ENCODE measurements at regions not wholly inside any gene's neighbourhood (a gene's known extent, or its start where the extent isn't known, plus 50 kb on each side); places are given as distances from the start of the nearest gene placed in this dataset.

- Histone ChIP-seq H3K9me3 (ENCODE audit: control extremely low read depth in 1 of 3, control insufficient read depth in 2 of 3, insufficient read depth in 1 of 3, low read length in 2 of 3) (no peaks in the 10 kb centered on the region), H3K4me1 (ENCODE audit: control insufficient read depth in 2 of 2, insufficient read depth in 2 of 2, low read length in 2 of 2) (no peaks in the 10 kb centered on the region), H3K79me2 (ENCODE audit: control insufficient read depth, insufficient read depth, low read length) (no peaks in the 10 kb centered on the region), H4K20me1 (ENCODE audit: control insufficient read depth, insufficient read depth, low read length, poor library complexity, severe bottlenecking) (no peaks in the 10 kb centered on the region), H2AFZ (ENCODE audit: insufficient read depth, low read depth, low read length, poor library complexity, severe bottlenecking) (no peak overlapping the region), H3K9ac (ENCODE audit: low read length) (no peak overlapping the region), H3K27ac (ENCODE audit: low read length in 2 of 2) (no peak overlapping the region), H3K27me3 (replicated peaks in 1 of 4; ENCODE audit: control extremely low read depth in 1 of 4, control insufficient read depth in 3 of 4, insufficient read depth in 4 of 4, low read length in 3 of 4) (no peaks in the 10 kb centered on the region), H3K36me3 (replicated peaks in 1 of 2; ENCODE audit: control extremely low read depth in 1 of 2, control insufficient read depth in 1 of 2, extremely low read depth in 1 of 2, insufficient read depth in 2 of 2, low read length in 1 of 2) (no peaks in the 10 kb centered on the region), H3K4me3 (ENCODE audit: control extremely low read depth in 1 of 5, extremely low read depth in 1 of 5, insufficient read depth in 1 of 5, low read depth in 2 of 5, low read length in 4 of 5) (no peak overlapping the region), H3K4me2 (replicated peaks; ENCODE audit: low read depth, low read length, poor library complexity, severe bottlenecking) (no peak overlapping the region)
- Mint-ChIP-seq H3K27me3 (no peaks in the 10 kb centered on the region), H3K4me3 (no peak overlapping the region), H3K27ac (no peak overlapping the region), H3K9me3 (ENCODE audit: insufficient read depth) (no peaks in the 10 kb centered on the region), H3K4me1 (no peaks in the 10 kb centered on the region)
- ATAC-seq (ENCODE audit: low read depth) (no peak), DNase-seq (no peak)
- no peak for TF ChIP-seq CTCF (IDR thresholded peaks at IDR 0.05)
- TF ChIP-seq EZH2 (IDR thresholded peaks at IDR 0.05; ENCODE audit: borderline replicate concordance, insufficient read depth, low read depth, low read length, poor library complexity, severe bottlenecking), result no peak
- intact Hi-C loops (cut with micrococcal nuclease), result no loop called here
- WGBS (ENCODE audit: insufficient coverage), result 0% methylated on average over 1 of the region's 1 CpG
- ChIA-PET CTCF (no interaction called here), POLR2A (no interaction called here)
Observed at GRCh38 chr2:122163617-122164016, 408.2 kb downstream of the TSN start.

GRCh38 chr2:122164964-122165363 is 409.5 kb downstream of the TSN start:
- H3K27me3 Mint-ChIP-seq, result no peaks in the 10 kb centered on the region
- H3K36me3 ChIP-seq (replicated peaks in 1 of 2; ENCODE audit: control extremely low read depth in 1 of 2, control insufficient read depth in 1 of 2, extremely low read depth in 1 of 2, insufficient read depth in 2 of 2, low read length in 1 of 2), result no peaks in the 10 kb centered on the region
- intact Hi-C loops (cut with micrococcal nuclease), result no loop called here
- ChIA-PET POLR2A (no interaction called here), CTCF (no interaction called here)
- H4K20me1 ChIP-seq (ENCODE audit: control insufficient read depth, insufficient read depth, low read length, poor library complexity, severe bottlenecking), result no peaks in the 10 kb centered on the region
- 96% methylated on average over 7 of the region's 8 CpGs for WGBS (ENCODE audit: insufficient coverage)
- no peaks in the 10 kb centered on the region for H3K4me1 ChIP-seq (ENCODE audit: control insufficient read depth in 2 of 2, insufficient read depth in 2 of 2, low read length in 2 of 2)
- no peaks in the 10 kb centered on the region for H3K4me1 Mint-ChIP-seq
- no peak overlapping the region for H3K27ac Mint-ChIP-seq
- ATAC-seq (ENCODE audit: low read depth) (no peak), DNase-seq (no peak)
- H3K9me3 Mint-ChIP-seq (ENCODE audit: insufficient read depth), result no peaks in the 10 kb centered on the region
- no peaks in the 10 kb centered on the region for H3K9me3 ChIP-seq (ENCODE audit: control extremely low read depth in 1 of 3, control insufficient read depth in 2 of 3, insufficient read depth in 1 of 3, low read length in 2 of 3)
- no peak overlapping the region for H3K4me3 Mint-ChIP-seq
- H3K27ac ChIP-seq (ENCODE audit: low read length in 2 of 2), result no peak overlapping the region
- H3K27me3 ChIP-seq (replicated peaks in 1 of 4; ENCODE audit: control extremely low read depth in 1 of 4, control insufficient read depth in 3 of 4, insufficient read depth in 4 of 4, low read length in 3 of 4), result no peaks in the 10 kb centered on the region
- H3K79me2 ChIP-seq (ENCODE audit: control insufficient read depth, insufficient read depth, low read length), result no peaks in the 10 kb centered on the region
- no peak overlapping the region for H2AFZ ChIP-seq (ENCODE audit: insufficient read depth, low read depth, low read length, poor library complexity, severe bottlenecking)
- TF ChIP-seq EZH2 (IDR thresholded peaks at IDR 0.05; ENCODE audit: borderline replicate concordance, insufficient read depth, low read depth, low read length, poor library complexity, severe bottlenecking) (no peak), CTCF (IDR thresholded peaks at IDR 0.05) (no peak)
- no peak overlapping the region for H3K9ac ChIP-seq (ENCODE audit: low read length)
- no peak overlapping the region for H3K4me3 ChIP-seq (ENCODE audit: control extremely low read depth in 1 of 5, extremely low read depth in 1 of 5, insufficient read depth in 1 of 5, low read depth in 2 of 5, low read length in 4 of 5)
- H3K4me2 ChIP-seq (replicated peaks; ENCODE audit: low read depth, low read length, poor library complexity, severe bottlenecking), result no peak overlapping the region
